ENCODE measurements at regions not wholly inside any gene's neighbourhood (a gene's known extent, or its start where the extent isn't known, plus 50 kb on each side); places are given as distances from the start of the nearest gene placed in this dataset.

GRCh38 chr9:88641456-88642240 lies 106.7 kb downstream of the NXNL2 start:
- Histone ChIP-seq H3K4me3 (IDR thresholded peaks at IDR 0.05; ENCODE audit: insufficient read depth, low read depth, low read length) (no peak overlapping the region), H4K20me1 (ENCODE audit: insufficient read depth) (no peaks in the 10 kb centered on the region), H3K4me1 (ENCODE audit: low read depth, poor library complexity, severe bottlenecking) (no peaks in the 10 kb centered on the region), H3K9ac (no peak overlapping the region), H3K27ac (no peak overlapping the region), H3K36me3 (ENCODE audit: insufficient read depth) (no peaks in the 10 kb centered on the region), H3K27me3 (ENCODE audit: insufficient read depth, low read depth) (no peaks in the 10 kb centered on the region), H2AFZ (ENCODE audit: low read depth) (no peak overlapping the region), H3K79me2 (ENCODE audit: insufficient read depth, low read depth) (no peaks in the 10 kb centered on the region), H3K4me2 (no peak overlapping the region)
- TF ChIP-seq, protein P1, sequence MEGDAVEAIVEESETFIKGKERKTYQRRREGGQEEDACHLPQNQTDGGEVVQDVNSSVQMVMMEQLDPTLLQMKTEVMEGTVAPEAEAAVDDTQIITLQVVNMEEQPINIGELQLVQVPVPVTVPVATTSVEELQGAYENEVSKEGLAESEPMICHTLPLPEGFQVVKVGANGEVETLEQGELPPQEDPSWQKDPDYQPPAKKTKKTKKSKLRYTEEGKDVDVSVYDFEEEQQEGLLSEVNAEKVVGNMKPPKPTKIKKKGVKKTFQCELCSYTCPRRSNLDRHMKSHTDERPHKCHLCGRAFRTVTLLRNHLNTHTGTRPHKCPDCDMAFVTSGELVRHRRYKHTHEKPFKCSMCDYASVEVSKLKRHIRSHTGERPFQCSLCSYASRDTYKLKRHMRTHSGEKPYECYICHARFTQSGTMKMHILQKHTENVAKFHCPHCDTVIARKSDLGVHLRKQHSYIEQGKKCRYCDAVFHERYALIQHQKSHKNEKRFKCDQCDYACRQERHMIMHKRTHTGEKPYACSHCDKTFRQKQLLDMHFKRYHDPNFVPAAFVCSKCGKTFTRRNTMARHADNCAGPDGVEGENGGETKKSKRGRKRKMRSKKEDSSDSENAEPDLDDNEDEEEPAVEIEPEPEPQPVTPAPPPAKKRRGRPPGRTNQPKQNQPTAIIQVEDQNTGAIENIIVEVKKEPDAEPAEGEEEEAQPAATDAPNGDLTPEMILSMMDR (conservative IDR thresholded peaks at IDR 0.05; ENCODE audit: low read depth, low read length), result no peak

DNA sequence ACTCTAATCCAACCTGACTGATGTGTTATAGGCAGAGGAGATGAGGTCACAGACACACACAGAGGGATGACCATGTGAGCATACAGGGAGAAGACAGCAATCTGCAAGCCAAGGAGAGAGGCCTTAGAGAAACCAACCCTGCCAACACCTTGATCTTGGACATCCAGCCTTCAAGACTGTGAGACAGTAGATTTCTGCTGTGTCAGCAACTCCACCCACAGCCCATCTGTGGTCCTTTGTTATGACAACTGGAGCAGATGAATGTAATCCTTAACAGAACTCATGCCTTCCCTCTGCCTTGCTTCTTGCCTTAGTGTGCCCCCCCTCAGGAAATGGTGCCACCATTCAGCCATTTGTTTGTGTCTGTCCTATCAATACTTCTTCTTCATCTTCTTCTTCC lies 107.4 kb downstream of the NXNL2 start:
- H3K79me2 ChIP-seq (ENCODE audit: insufficient read depth, low read depth), result no peaks in the 10 kb centered on the region
- H3K4me2 ChIP-seq, result no peak overlapping the region
- no peak overlapping the region for H3K27ac ChIP-seq
- H3K4me1 ChIP-seq (ENCODE audit: low read depth, poor library complexity, severe bottlenecking), result no peaks in the 10 kb centered on the region
- no peaks in the 10 kb centered on the region for H4K20me1 ChIP-seq (ENCODE audit: insufficient read depth)
- no peaks in the 10 kb centered on the region for H3K27me3 ChIP-seq (ENCODE audit: insufficient read depth, low read depth)
- TF ChIP-seq, protein P1 (conservative IDR thresholded peaks at IDR 0.05; ENCODE audit: low read depth, low read length), result no peak
- no peaks in the 10 kb centered on the region for H3K36me3 ChIP-seq (ENCODE audit: insufficient read depth)
- H3K4me3 ChIP-seq (IDR thresholded peaks at IDR 0.05; ENCODE audit: insufficient read depth, low read depth, low read length), result no peak overlapping the region
- no peak overlapping the region for H2AFZ ChIP-seq (ENCODE audit: low read depth)
- no peak overlapping the region for H3K9ac ChIP-seq

DNA sequence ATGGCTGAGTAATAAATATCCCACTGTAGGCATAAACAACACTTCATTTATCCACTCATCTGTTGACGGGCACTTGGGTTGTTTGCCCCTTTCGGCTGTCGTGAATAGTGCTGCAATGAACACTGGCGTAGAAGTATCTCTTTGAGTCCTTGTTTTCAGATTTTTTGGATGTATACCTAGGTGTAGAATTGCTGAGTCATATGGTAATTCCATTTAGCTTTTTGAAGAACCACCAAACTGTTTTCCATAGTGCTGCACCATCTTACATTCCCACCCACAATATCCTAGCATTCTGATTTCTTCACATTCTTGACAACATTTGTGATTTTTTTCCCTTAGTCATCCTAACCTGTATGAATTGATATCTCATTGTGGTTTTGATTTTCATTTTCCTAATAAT lies 109.0 kb downstream of the NXNL2 start:
- no peak overlapping the region for H3K27ac ChIP-seq
- H3K9ac ChIP-seq, result no peak overlapping the region
- no peaks in the 10 kb centered on the region for H3K4me1 ChIP-seq (ENCODE audit: low read depth, poor library complexity, severe bottlenecking)
- H4K20me1 ChIP-seq (ENCODE audit: insufficient read depth), result no peaks in the 10 kb centered on the region
- H3K4me2 ChIP-seq, result no peak overlapping the region
- TF ChIP-seq, protein P1 (conservative IDR thresholded peaks at IDR 0.05; ENCODE audit: low read depth, low read length), result no peak
- H3K36me3 ChIP-seq (ENCODE audit: insufficient read depth), result no peaks in the 10 kb centered on the region
- H2AFZ ChIP-seq (ENCODE audit: low read depth), result no peak overlapping the region
- H3K27me3 ChIP-seq (ENCODE audit: insufficient read depth, low read depth), result no peaks in the 10 kb centered on the region
- no peak overlapping the region for H3K4me3 ChIP-seq (IDR thresholded peaks at IDR 0.05; ENCODE audit: insufficient read depth, low read depth, low read length)
- H3K79me2 ChIP-seq (ENCODE audit: insufficient read depth, low read depth), result no peaks in the 10 kb centered on the region

DNA sequence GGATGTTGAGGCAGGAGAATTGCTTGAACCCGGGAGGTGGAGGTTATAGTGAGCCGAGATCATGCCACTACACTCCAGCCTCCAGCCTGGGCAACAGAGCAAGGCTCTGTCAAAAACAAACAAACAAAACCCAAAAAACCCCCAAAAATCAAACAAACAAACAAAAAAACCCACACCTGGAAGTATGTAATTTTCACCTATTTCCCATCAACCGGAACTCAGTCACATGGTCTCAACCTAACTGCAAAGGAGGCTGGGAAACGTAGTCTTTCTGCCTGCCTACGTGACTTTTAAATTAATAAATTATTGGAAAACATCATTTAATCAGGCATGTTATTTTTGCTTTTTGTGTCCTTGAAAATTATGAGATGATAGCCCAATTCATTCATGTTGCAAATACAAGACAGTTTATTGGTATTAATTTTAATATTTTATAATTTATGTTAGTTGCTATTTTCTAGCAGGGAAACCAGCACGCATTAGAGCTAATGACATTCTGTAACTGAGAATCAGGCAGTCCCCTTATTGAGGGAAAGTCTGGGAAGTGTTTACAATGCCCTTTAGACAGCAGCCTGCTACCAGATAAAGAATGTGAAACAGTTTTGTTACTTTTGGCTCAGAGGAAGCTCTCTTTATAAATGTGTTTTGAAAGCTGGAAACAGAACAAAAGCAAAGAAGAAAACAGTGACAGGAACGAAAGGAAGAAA lies 110.3 kb downstream of the NXNL2 start:
- no peaks in the 10 kb centered on the region for H3K79me2 ChIP-seq (ENCODE audit: insufficient read depth, low read depth)
- no peaks in the 10 kb centered on the region for H3K4me1 ChIP-seq (ENCODE audit: low read depth, poor library complexity, severe bottlenecking)
- H4K20me1 ChIP-seq (ENCODE audit: insufficient read depth), result no peaks in the 10 kb centered on the region
- no peak overlapping the region for H3K27ac ChIP-seq
- no peak overlapping the region for H3K4me3 ChIP-seq (IDR thresholded peaks at IDR 0.05; ENCODE audit: insufficient read depth, low read depth, low read length)
- H3K9ac ChIP-seq, result no peak overlapping the region
- no peak overlapping the region for H2AFZ ChIP-seq (ENCODE audit: low read depth)
- H3K36me3 ChIP-seq (ENCODE audit: insufficient read depth), result no peaks in the 10 kb centered on the region
- H3K4me2 ChIP-seq, result no peak overlapping the region
- H3K27me3 ChIP-seq (ENCODE audit: insufficient read depth, low read depth), result no peaks in the 10 kb centered on the region
- TF ChIP-seq, protein P1 (conservative IDR thresholded peaks at IDR 0.05; ENCODE audit: low read depth, low read length), result no peak

Measured in KMS-11 (cell line).